Stromal cell of bone marrow (primary cell): ENCODE measurements at regions not wholly inside any gene's neighbourhood (a gene's known extent, or its start where the extent isn't known, plus 50 kb on each side); places are given as distances from the start of the nearest gene placed in this dataset.

Experiments
- DNase-seq: peaks from one replicate; pipeline ENCODE4 v3.0.0-alpha.2; 2012; ENCODE audit warnings: low read depth

- no peak for DNase-seq
These were observed 53.4 kb upstream of the GJB5 start for GRCh38 chr1:34701326-34702060.
